Fibroblast of pulmonary artery (primary cell): ENCODE measurements at regions not wholly inside any gene's neighbourhood (a gene's known extent, or its start where the extent isn't known, plus 50 kb on each side); places are given as distances from the start of the nearest gene placed in this dataset.

Experiments used
- DNase-seq: peaks from one replicate; pipeline ENCODE4 v3.0.0-alpha.2; 2010; ENCODE audit warnings: low read depth
- H3K4me3 ChIP-seq: replicated peaks from 2 replicates; pipeline ENCODE4 v1.5.1; 2011; ENCODE audit warnings: low read depth, mild to moderate bottlenecking, control low read depth, low read length, moderate library complexity
- CTCF ChIP-seq: IDR thresholded peaks from 2 replicates; pipeline ENCODE4 v1.5.1; 2011; ENCODE audit warnings: mild to moderate bottlenecking, control low read depth, low read length, inconsistent platforms; ENCODE audit errors: missing control alignments

GRCh38 chr1:60950224-60951063 is 131.9 kb upstream of the NFIA start:
- DNase-seq = no peak
- no peak overlapping the region for H3K4me3 ChIP-seq
- TF ChIP-seq CTCF = no peak

GRCh38 chr1:60949826-60950197 is 132.5 kb upstream of the NFIA start:
- no peak for TF ChIP-seq CTCF
- DNase-seq = no peak
- H3K4me3 ChIP-seq = no peak overlapping the region

- H3K4me3 ChIP-seq = no peak overlapping the region
- no peak for TF ChIP-seq CTCF
- no peak for DNase-seq
These were observed 133.1 kb upstream of the NFIA start for GRCh38 chr1:60949154-60949825.

- DNase-seq = no peak
- H3K4me3 ChIP-seq = no peak overlapping the region
- TF ChIP-seq CTCF = no peak
These were observed 133.9 kb upstream of the NFIA start for GRCh38 chr1:60948486-60948885.

GRCh38 chr1:60947367-60947766 is 135.0 kb upstream of the NFIA start:
- no peak overlapping the region for H3K4me3 ChIP-seq
- no peak for DNase-seq
- no peak for TF ChIP-seq CTCF

- DNase-seq = no peak
- TF ChIP-seq CTCF = no peak
- no peak overlapping the region for H3K4me3 ChIP-seq
These were observed 139.3 kb upstream of the NFIA start for GRCh38 chr1:60942896-60943638.
